C4-2B (cell line): ENCODE measurements at regions not wholly inside any gene's neighbourhood (a gene's known extent, or its start where the extent isn't known, plus 50 kb on each side); places are given as distances from the start of the nearest gene placed in this dataset.

Source experiments
- ZFX ChIP-seq: fragments of 450-650 bp; IDR thresholded peaks from 2 replicates; pipeline ENCODE4 v1.6.1; 2017
- TF ChIP-seq, protein P1 (sequence below): fragments of 450-650 bp; conservative IDR thresholded peaks from 2 replicates; pipeline ENCODE4 v1.5.1; 2017; ENCODE audit warnings: mild to moderate bottlenecking

DNA sequence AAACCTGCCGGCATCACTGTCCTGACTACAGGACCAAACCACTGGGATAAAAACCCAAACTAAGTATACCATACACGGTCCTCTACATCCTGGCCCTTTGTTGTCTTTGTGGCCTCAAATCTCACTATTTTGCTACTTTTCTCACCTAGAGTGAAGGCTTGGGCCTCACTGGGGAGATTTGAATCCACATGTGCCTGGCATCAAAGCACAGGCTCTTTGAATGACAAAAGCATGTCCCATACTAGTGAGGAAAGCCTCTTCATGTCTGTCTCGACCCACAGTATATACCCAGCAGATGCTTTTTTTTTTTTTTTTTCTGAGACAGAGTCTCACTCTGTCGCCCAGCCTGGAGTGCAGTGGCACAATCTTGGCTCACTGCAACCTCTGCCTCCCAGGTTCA lies 72.5 kb upstream of the DRD2 start:
- TF ChIP-seq, protein P1, sequence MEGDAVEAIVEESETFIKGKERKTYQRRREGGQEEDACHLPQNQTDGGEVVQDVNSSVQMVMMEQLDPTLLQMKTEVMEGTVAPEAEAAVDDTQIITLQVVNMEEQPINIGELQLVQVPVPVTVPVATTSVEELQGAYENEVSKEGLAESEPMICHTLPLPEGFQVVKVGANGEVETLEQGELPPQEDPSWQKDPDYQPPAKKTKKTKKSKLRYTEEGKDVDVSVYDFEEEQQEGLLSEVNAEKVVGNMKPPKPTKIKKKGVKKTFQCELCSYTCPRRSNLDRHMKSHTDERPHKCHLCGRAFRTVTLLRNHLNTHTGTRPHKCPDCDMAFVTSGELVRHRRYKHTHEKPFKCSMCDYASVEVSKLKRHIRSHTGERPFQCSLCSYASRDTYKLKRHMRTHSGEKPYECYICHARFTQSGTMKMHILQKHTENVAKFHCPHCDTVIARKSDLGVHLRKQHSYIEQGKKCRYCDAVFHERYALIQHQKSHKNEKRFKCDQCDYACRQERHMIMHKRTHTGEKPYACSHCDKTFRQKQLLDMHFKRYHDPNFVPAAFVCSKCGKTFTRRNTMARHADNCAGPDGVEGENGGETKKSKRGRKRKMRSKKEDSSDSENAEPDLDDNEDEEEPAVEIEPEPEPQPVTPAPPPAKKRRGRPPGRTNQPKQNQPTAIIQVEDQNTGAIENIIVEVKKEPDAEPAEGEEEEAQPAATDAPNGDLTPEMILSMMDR: no peak
- no peak for TF ChIP-seq ZFX
